Skeletal muscle tissue (tissue), 3 donors: ENCODE measurements at regions not wholly inside any gene's neighbourhood (a gene's known extent, or its start where the extent isn't known, plus 50 kb on each side); places are given as distances from the start of the nearest gene placed in this dataset.

Experiments used
- H3K27ac ChIP-seq: one replicate; pipeline ENCODE4 v1.7.0; 2013; ENCODE audit warnings: mild to moderate bottlenecking, low read depth, low read length, inconsistent platforms
- H3K27me3 ChIP-seq, 3 donors: one replicate each; pipeline ENCODE4 v1.7.0; 2013; ENCODE audit warnings: low read length in 3 of 3; ENCODE audit not compliant: control insufficient read depth in 3 of 3, insufficient read depth in 3 of 3
- H3K36me3 ChIP-seq, 3 donors: one replicate each; pipeline ENCODE4 v1.7.0; 2013; ENCODE audit warnings: low read length in 3 of 3; ENCODE audit not compliant: control insufficient read depth in 3 of 3, insufficient read depth in 3 of 3
- H3K4me1 ChIP-seq, 3 donors: one replicate each; pipeline ENCODE4 v1.7.0; 2013; ENCODE audit warnings: low read length in 3 of 3, mild to moderate bottlenecking in 3 of 3; ENCODE audit not compliant: control insufficient read depth in 3 of 3, insufficient read depth in 3 of 3
- H3K4me3 ChIP-seq, 3 donors: one replicate each; pipeline ENCODE4 v1.7.0; 2013; ENCODE audit warnings: low read length in 3 of 3
- H3K9ac ChIP-seq, 3 donors: one replicate each; pipeline ENCODE4 v1.7.0; 2013; ENCODE audit warnings: low read length in 3 of 3, mild to moderate bottlenecking in 3 of 3, moderate library complexity in 2 of 3, low read depth in 1 of 3
- H3K9me3 ChIP-seq, 3 donors: one replicate each; pipeline ENCODE4 v1.7.0; 2013; ENCODE audit warnings: low read length in 3 of 3; ENCODE audit not compliant: control insufficient read depth in 3 of 3
- donor health status: Osteomylitis.

DNA sequence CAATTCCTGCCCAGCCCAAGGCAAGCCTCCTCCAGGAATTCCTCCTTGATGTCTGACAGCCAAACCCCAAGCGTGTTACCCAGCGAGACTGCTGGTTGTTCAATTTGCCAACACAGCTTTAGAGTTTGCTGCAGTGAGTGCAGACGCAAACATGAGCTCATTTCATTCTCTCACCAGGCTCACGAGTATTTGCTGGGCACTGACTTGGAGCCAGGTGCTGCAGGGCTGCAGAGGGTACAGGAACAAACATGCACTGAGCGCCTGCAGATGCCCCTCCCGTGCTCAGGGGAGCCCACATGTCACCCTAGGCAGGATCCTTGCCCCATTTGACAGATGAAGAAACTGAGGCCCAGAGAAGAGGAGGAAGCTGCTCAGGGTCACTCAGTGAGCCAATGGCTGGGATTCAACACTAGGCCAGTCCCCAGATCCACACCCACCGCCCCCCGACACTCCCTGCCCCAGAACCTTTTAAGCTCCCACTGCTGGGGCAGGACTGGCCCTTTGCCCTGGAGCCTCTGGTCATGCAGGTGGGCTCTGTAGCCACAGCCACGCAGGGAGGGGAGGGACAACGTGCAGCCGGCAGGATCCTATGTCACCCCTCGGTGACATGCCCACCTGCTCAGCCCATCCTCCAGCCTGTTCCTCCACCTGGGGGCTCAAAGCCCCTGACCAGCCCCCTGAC is 363.7 kb downstream of the MATN1 start:
- Histone ChIP-seq H3K9ac (no peak overlapping the region), H3K36me3 (no peaks in the 10 kb centered on the region), H3K4me3 (no peak overlapping the region), H3K27me3 (peaks cover 0 to 7% (median 4%) of the 10 kb centered on the region in 3 donors), H3K9me3 (no peaks in the 10 kb centered on the region), H3K4me1 (no peaks in the 10 kb centered on the region), H3K27ac (no peak overlapping the region)

DNA sequence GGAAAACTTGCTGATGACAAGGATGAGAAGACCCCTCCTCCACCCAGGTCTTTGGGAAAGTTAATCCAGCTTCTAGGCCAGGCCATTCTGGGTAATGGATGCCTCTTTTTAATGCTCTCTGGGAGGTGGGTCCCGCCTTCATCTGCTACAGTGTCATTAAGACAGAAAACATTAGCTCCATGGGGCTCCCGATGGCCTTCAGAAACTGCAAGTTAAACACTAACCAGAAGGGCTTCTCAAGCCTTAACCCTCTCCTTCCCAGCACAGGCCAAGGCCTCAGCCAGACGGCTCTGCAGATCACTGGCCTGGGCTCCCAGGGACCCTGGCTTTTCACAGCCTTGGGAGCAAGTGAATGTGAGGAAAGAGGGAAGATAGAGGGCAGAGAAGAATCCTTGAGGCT is 364.9 kb downstream of the MATN1 start:
- no peaks in the 10 kb centered on the region for H3K9me3 ChIP-seq
- H3K27ac ChIP-seq, result no peak overlapping the region
- H3K36me3 ChIP-seq, result no peaks in the 10 kb centered on the region
- H3K27me3 ChIP-seq, result peaks cover 0 to 7% (median 1%) of the 10 kb centered on the region in 3 donors
- no peak overlapping the region for H3K4me3 ChIP-seq
- H3K9ac ChIP-seq, result no peak overlapping the region
- no peaks in the 10 kb centered on the region for H3K4me1 ChIP-seq

DNA sequence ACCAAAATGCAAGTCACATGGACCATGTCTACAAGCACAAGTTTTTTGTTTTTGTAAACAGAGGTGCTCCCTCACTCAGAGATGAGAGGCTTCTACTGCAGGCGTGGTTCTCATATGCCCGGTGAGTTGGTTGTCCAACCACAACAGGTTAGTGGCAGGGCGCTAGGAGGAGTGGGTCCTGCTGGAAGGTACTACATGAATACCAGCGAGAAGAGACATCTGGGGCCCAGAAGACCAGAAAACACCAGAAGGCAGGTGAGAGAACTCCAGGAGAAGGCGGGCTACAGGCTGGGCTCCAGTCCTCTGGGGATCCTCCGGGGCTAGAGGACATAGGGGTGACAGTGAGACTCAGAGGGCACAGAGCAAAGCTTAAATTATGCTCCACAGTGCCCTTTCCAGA is 366.5 kb downstream of the MATN1 start:
- Histone ChIP-seq H3K27ac (no peak overlapping the region), H3K9ac (no peak overlapping the region), H3K4me1 (no peaks in the 10 kb centered on the region), H3K36me3 (no peaks in the 10 kb centered on the region), H3K9me3 (no peaks in the 10 kb centered on the region), H3K4me3 (no peak overlapping the region), H3K27me3 (peaks cover 0 to 4% (median 0%) of the 10 kb centered on the region in 3 donors)

DNA sequence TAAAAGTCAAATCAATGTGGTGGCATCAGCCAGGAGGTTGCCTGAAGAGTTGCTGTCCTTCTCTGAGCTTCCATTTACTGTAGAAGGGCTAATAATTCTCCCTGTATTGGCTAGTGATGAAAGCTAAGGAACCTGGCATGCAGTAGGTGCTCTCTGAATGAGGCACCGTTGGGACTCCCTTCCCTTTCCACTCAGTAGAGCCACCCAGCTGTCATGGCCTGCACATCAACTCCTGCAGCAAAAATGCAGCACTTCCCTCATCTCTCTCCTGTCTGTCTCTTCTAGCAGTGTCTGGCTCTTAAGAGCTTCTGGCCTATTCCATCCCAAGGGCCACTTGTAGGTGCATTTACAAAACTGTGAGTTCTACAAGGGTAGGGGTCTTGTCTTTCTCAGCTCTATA is 369.0 kb downstream of the MATN1 start:
- Histone ChIP-seq H3K4me3 (no peak overlapping the region), H3K27me3 (peaks cover 0 to 4% (median 0%) of the 10 kb centered on the region in 3 donors), H3K27ac (no peak overlapping the region), H3K4me1 (no peaks in the 10 kb centered on the region), H3K36me3 (no peaks in the 10 kb centered on the region), H3K9me3 (no peaks in the 10 kb centered on the region), H3K9ac (no peak overlapping the region)

DNA sequence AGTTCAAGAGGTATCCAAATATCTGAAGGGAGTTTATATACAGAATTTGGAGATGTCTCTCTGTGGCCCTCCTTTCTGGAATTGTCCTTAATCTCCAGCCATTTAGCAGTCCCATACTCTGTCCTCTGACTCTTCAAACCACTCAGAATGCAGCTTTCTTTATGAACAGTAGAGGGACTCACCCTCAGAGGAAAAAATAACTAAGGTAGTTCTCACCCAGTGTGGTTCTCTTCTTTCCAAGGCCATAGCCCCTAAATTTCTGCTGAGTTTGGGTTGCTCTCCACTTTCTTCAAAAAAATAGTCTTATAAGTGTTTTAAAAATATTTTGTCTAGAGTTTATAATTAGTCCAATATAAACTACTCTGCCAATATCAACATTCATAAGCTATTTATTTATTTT is 369.7 kb downstream of the MATN1 start:
- no peaks in the 10 kb centered on the region for H3K36me3 ChIP-seq
- no peaks in the 10 kb centered on the region for H3K27me3 ChIP-seq
- no peak overlapping the region for H3K9ac ChIP-seq
- H3K4me1 ChIP-seq, result no peaks in the 10 kb centered on the region
- H3K4me3 ChIP-seq, result no peak overlapping the region
- H3K9me3 ChIP-seq, result peaks cover 0 to 1% (median 0%) of the 10 kb centered on the region in 3 donors
- no peak overlapping the region for H3K27ac ChIP-seq

DNA sequence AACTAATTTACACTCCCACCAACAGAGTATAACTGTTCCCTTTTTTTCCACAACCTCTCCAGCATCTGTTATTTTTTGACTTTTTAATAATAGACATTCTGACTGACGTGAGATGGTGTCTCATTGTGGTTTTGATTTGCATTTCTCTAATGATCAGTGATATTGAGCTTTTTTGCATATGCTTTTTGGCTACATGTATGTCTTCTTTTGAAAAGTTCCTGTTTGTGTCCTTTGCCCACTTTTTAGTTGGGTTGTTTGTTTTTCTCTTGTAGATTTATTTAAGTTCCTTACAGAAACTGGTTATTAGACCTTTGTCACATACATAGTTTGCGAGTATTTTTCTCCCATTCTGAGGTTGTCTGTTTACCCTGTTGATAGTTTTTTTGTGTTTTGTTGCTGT is 375.2 kb downstream of the MATN1 start:
- H3K4me3 ChIP-seq, result no peak overlapping the region
- no peak overlapping the region for H3K9ac ChIP-seq
- no peaks in the 10 kb centered on the region for H3K4me1 ChIP-seq
- no peak overlapping the region for H3K27ac ChIP-seq
- H3K27me3 ChIP-seq, result peaks cover under 1 to 3% (median under 1%) of the 10 kb centered on the region in 3 donors
- H3K9me3 ChIP-seq, result peaks cover 0 to 5% (median 2%) of the 10 kb centered on the region in 3 donors
- H3K36me3 ChIP-seq, result no peaks in the 10 kb centered on the region

DNA sequence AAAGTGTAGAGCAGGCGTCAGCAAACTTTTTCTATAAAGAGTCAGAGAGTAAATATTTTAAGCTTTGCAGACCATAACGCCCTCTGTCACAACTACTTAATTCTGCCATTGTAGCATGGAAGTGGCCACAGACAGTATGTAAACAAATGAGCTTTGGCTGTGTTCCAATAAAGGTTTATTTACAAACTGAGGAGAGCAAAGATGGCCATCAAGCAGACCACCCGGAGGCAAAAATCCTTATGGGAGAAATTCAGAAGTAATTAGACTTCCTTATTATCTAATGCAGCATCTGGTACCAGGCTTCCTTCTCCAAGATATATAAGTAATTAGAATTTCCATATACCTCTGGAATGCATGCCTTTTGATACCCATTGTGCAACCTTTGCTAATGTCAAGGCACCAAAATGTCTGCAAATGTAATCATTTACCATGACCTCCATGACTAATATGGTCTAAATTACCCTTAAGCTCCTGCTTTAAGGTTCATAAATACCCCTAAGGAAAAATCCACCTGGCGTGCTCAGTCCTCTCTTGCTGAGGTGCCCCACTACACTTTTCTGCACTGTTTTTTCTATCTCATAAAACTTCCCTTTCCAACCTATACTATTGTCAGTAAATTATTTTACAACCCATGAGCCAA is 377.8 kb downstream of the MATN1 start:
- Histone ChIP-seq H3K27me3 (peaks cover 3 to 9% (median 5%) of the 10 kb centered on the region in 3 donors), H3K4me1 (no peaks in the 10 kb centered on the region), H3K9ac (no peak overlapping the region), H3K9me3 (peaks cover 0 to 5% (median 2%) of the 10 kb centered on the region in 3 donors), H3K36me3 (no peaks in the 10 kb centered on the region), H3K4me3 (no peak overlapping the region), H3K27ac (no peak overlapping the region)

DNA sequence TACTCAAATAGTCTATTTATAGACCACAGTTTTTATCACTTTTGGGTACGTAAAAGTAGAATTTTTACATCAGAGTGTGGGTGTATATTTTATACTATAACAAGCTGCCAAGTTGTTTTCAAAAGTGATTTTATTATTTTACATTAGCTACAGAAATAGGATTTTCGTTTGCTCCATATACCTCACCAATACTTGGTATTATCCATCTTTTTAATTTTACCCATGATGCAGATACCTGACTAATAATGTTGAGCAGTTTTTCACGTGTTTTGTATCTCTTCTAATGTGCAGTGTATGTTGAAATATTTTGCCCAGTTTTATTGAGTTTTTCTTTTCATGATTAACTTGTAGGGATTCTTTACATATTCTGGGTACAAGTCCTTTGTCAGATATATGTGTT is 379.8 kb downstream of the MATN1 start:
- Histone ChIP-seq H3K36me3 (no peaks in the 10 kb centered on the region), H3K4me1 (no peaks in the 10 kb centered on the region), H3K9ac (no peak overlapping the region), H3K27me3 (peaks cover 3 to 9% (median 5%) of the 10 kb centered on the region in 3 donors), H3K4me3 (no peak overlapping the region), H3K9me3 (peaks cover 0 to 3% (median 2%) of the 10 kb centered on the region in 3 donors), H3K27ac (no peak overlapping the region)

- H3K9me3 ChIP-seq, result peaks cover 0 to 3% (median 2%) of the 10 kb centered on the region in 3 donors
- H3K4me3 ChIP-seq, result no peak overlapping the region
- H3K27ac ChIP-seq, result no peak overlapping the region
- H3K9ac ChIP-seq, result no peak overlapping the region
- peaks cover 3 to 8% (median 5%) of the 10 kb centered on the region in 3 donors for H3K27me3 ChIP-seq
- H3K4me1 ChIP-seq, result peaks cover 0 to 2% (median under 1%) of the 10 kb centered on the region in 3 donors
- H3K36me3 ChIP-seq, result no peaks in the 10 kb centered on the region
Measured at GRCh38 chr1:30342535-30343141, 380.7 kb downstream of the MATN1 start.

GRCh38 chr1:30340934-30341333 is 382.5 kb downstream of the MATN1 start:
- Histone ChIP-seq H3K27me3 (peaks cover 3 to 6% (median 5%) of the 10 kb centered on the region in 3 donors), H3K36me3 (no peaks in the 10 kb centered on the region), H3K4me3 (no peak overlapping the region), H3K9ac (no peak overlapping the region), H3K9me3 (peaks cover 0 to 3% (median 0%) of the 10 kb centered on the region in 3 donors), H3K27ac (no peak overlapping the region), H3K4me1 (peaks cover 13 to 17% (median 16%) of the 10 kb centered on the region in 3 donors)
